ENCODE measurements at regions not wholly inside any gene's neighbourhood (a gene's known extent, or its start where the extent isn't known, plus 50 kb on each side); places are given as distances from the start of the nearest gene placed in this dataset.
"Not testable (repeated sequence)": the region's sequence is repeated elsewhere in the genome, so short reads cannot be mapped to it uniquely, and the experiment has no call there.

- H3K4me3 ChIP-seq (ENCODE audit: extremely low read depth in 1 of 4, insufficient read depth in 2 of 4, low read depth in 3 of 4, low read length in 4 of 4); H3K27me3 ChIP-seq (replicated peaks in 1 of 4; ENCODE audit: control insufficient read depth in 3 of 4, extremely low read depth in 1 of 4, insufficient read depth in 3 of 4, low read length in 3 of 4); H3K79me1 ChIP-seq (ENCODE audit: low read depth, low read length); H3K14ac ChIP-seq (ENCODE audit: insufficient read length); H2AFZ ChIP-seq (ENCODE audit: low read length); H3K4me2 ChIP-seq (ENCODE audit: insufficient read depth in 1 of 2, low read depth in 2 of 2, low read length in 2 of 2); CTCF ChIA-PET (ENCODE audit: partially characterized antibody); H2AK5ac ChIP-seq (ENCODE audit: low read depth, low read length); H4K8ac ChIP-seq (ENCODE audit: extremely low read depth, insufficient read depth, low read length); DNase-seq (ENCODE audit: low read depth in 1 of 2, low spot score in 2 of 2); H2BK20ac ChIP-seq (ENCODE audit: low read length); H2BK12ac ChIP-seq (ENCODE audit: low read depth, low read length); H4K20me1 ChIP-seq (replicated peaks in 1 of 2; ENCODE audit: control insufficient read depth in 1 of 2, insufficient read depth in 2 of 2, low read length in 2 of 2); FAIRE-seq; H3K36me3 ChIP-seq (ENCODE audit: control insufficient read depth in 2 of 4, insufficient read depth in 4 of 4, low read length in 3 of 4); H2BK15ac ChIP-seq (ENCODE audit: low read length); H3K79me2 ChIP-seq (ENCODE audit: control insufficient read depth in 1 of 2, insufficient read depth in 2 of 2, low read length in 2 of 2); H2BK5ac ChIP-seq (ENCODE audit: low read depth, low read length); H3K9ac ChIP-seq (replicated peaks in 1 of 4; ENCODE audit: extremely low read depth in 1 of 4, low read depth in 3 of 4, low read length in 3 of 4); H3K18ac ChIP-seq (ENCODE audit: extremely low read depth, low read length); H3K4ac ChIP-seq (replicated peaks; ENCODE audit: insufficient read length, low read depth, low read length); H3K27ac ChIP-seq (ENCODE audit: low read depth, low read length); H3K23me2 ChIP-seq (ENCODE audit: low read depth, low read length); H3K23ac ChIP-seq (ENCODE audit: insufficient read length); H4K91ac ChIP-seq (replicated peaks; ENCODE audit: insufficient read length, low read length); H2BK120ac ChIP-seq (replicated peaks; ENCODE audit: low read depth, low read length); POLR2A ChIA-PET (ENCODE audit: partially characterized antibody); H4K5ac ChIP-seq (ENCODE audit: insufficient read length, low read depth, low read length); H3K56ac ChIP-seq (replicated peaks; ENCODE audit: insufficient read length, low read depth, low read length); H3K4me1 ChIP-seq (replicated peaks in 1 of 4; ENCODE audit: control insufficient read depth in 3 of 4, insufficient read depth in 4 of 4, low read length in 3 of 4): not testable (repeated sequence)
- H3K9me3 ChIP-seq (ENCODE audit: insufficient read depth in 2 of 2, low read depth in 1 of 2, low read length in 1 of 2) = peaks cover 0 to 10% of the 10 kb centered on the region in 2 experiments; a peak in 2 of 4 replicates
- WGBS, 2 experiments (ENCODE audit: extremely low coverage in 1 of 2, insufficient coverage in 1 of 2, insufficient read length in 1 of 2, insufficient replicate concordance in 2 of 2, low coverage in 1 of 2, low lambda C conversion rate in 2 of 2, missing lambda C conversion rate in 1 of 2) = no CpG with 5 or more reads among the region's 7 CpGs
Measured at GRCh38 chr14:106349678-106350457, 823.5 kb downstream of the TMEM121 start.

Measured in H1 (cell line).